AG09319 (cell line): ENCODE measurements at regions not wholly inside any gene's neighbourhood (a gene's known extent, or its start where the extent isn't known, plus 50 kb on each side); places are given as distances from the start of the nearest gene placed in this dataset.

ENCODE experiments used
- DNase-seq: peaks from one replicate; pipeline ENCODE4 v3.0.0-alpha.2; 2010; ENCODE audit warnings: low read depth; ENCODE audit errors: extremely low read depth
- TF ChIP-seq, protein P1 (sequence below): IDR thresholded peaks from 2 replicates; pipeline ENCODE4 v1.5.1; 2011; ENCODE audit warnings: low read depth, mild to moderate bottlenecking, inconsistent platforms, low read length, moderate library complexity

GRCh38 chr4:153901220-153901619 is 112.3 kb upstream of the SFRP2 start:
- TF ChIP-seq, protein P1, sequence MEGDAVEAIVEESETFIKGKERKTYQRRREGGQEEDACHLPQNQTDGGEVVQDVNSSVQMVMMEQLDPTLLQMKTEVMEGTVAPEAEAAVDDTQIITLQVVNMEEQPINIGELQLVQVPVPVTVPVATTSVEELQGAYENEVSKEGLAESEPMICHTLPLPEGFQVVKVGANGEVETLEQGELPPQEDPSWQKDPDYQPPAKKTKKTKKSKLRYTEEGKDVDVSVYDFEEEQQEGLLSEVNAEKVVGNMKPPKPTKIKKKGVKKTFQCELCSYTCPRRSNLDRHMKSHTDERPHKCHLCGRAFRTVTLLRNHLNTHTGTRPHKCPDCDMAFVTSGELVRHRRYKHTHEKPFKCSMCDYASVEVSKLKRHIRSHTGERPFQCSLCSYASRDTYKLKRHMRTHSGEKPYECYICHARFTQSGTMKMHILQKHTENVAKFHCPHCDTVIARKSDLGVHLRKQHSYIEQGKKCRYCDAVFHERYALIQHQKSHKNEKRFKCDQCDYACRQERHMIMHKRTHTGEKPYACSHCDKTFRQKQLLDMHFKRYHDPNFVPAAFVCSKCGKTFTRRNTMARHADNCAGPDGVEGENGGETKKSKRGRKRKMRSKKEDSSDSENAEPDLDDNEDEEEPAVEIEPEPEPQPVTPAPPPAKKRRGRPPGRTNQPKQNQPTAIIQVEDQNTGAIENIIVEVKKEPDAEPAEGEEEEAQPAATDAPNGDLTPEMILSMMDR = no peak
- DNase-seq = no peak

GRCh38 chr4:153900426-153900825 is 111.5 kb upstream of the SFRP2 start:
- TF ChIP-seq, protein P1 = no peak
- DNase-seq = no peak

DNA sequence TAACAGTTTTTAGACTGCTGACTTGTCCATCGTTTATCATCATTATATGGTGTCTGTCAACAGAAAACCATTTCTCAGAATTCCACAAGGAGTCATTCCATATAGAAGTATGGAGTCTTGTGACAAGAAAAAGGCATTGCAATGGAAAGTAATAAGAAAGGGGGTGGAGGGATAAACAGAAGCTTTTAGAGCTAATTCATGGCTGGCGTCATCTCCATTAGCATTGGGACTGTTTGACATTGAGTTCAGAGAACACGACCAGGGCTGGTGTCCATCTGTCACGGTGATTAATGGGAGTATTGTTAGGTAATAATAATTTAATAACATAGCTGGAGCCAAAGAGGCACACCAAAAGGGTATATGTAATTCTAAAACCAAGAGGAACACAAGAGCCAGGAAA is 101.9 kb upstream of the SFRP2 start:
- DNase-seq = no peak

GRCh38 chr4:153887217-153887616 is 98.3 kb upstream of the SFRP2 start:
- DNase-seq = no peak
- TF ChIP-seq, protein P1 = no peak

More for the DNA sequence above, 101.9 kb upstream of the SFRP2 start:
- TF ChIP-seq, protein P1 = no peak

GRCh38 chr4:153884325-153884724 is 95.4 kb upstream of the SFRP2 start:
- no peak for DNase-seq
- TF ChIP-seq, protein P1 = no peak

- TF ChIP-seq, protein P1 = no peak
- DNase-seq = no peak
Measured at GRCh38 chr4:153880983-153881382, 92.1 kb upstream of the SFRP2 start.

GRCh38 chr4:153877898-153878297 is 89.0 kb upstream of the SFRP2 start:
- DNase-seq = no peak
- TF ChIP-seq, protein P1 = no peak
